HG03575 (cell line): ENCODE measurements at regions not wholly inside any gene's neighbourhood (a gene's known extent, or its start where the extent isn't known, plus 50 kb on each side); places are given as distances from the start of the nearest gene placed in this dataset.

ENCODE experiments used
- ATAC-seq: cut with Tn5 transposase; IDR thresholded peaks from one replicate; pipeline ENCODE4 v1.9.1; 2021; ENCODE audit not compliant: unreplicated experiment, insufficient number of reproducible peaks, low FRiP score; ENCODE audit errors: extremely low read depth

DNA sequence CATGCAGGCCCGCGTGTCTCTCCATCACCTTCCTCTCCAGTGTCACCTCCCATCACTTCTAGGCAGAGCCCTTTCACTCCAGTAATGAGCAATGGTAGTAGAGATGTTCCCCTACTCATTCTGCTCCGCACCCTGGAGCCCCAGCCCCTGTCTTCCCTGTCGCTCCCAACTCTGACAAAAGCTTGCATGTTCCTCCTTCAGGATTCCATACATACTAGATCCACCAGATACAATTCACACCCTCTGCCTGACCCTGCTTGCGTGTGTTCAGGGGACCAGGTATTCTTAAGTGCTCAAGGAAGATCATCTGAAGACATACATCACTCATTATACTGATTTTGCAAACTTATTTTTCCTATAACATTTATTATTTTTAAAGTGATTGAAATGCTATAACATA, 222.7 kb downstream of the SNX19 start:
- ATAC-seq = no peak

GRCh38 chr11:130694488-130695045, 221.7 kb downstream of the SNX19 start:
- ATAC-seq = no peak

GRCh38 chr11:130698174-130698573, 218.1 kb downstream of the SNX19 start:
- no peak for ATAC-seq

DNA sequence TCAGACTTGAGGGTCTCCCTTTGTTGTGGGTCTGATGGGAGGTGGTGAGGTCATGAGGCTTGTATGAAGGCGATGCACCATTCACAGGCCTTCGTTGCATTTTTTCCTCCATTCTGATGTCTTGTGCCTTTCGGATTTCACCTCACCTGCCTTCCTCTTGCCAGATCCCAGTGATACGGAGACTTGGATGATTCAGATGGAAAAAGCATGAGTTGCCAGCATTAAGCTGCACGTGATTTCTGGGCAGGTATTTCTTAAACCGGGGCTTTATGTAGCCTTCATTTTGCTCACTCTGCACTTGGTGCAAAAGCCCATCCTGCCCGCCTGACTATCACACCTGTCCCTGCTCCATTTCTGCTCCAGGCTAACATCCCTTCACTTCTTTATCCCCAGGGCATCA, 216.7 kb downstream of the SNX19 start:
- no peak for ATAC-seq

DNA sequence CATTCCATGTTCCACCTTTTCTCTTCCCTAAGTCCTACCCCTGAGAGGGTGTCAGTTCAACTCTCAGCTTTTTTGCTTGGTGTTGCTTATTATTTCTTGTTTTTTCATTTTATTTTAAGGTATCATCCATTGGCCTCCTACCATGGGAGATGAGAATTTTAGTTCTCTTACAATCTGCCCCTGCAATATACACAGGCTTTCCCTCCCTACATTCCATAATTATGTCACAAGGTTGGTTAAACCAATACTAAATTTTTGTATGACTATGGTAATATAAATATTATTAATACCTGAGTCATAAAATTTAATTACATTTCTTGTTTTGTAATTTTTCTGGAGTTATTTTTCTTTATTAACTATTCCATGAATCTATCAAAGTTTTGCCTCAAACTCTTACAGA, 216.2 kb downstream of the SNX19 start:
- ATAC-seq = no peak

- ATAC-seq = no peak
Observed at GRCh38 chr11:130703489-130704190, 212.6 kb downstream of the SNX19 start.

- no peak for ATAC-seq
Observed at GRCh38 chr11:130705670-130706421, 210.4 kb downstream of the SNX19 start.

- ATAC-seq = no peak
Observed at GRCh38 chr11:130706572-130706971, 209.7 kb downstream of the SNX19 start.

DNA sequence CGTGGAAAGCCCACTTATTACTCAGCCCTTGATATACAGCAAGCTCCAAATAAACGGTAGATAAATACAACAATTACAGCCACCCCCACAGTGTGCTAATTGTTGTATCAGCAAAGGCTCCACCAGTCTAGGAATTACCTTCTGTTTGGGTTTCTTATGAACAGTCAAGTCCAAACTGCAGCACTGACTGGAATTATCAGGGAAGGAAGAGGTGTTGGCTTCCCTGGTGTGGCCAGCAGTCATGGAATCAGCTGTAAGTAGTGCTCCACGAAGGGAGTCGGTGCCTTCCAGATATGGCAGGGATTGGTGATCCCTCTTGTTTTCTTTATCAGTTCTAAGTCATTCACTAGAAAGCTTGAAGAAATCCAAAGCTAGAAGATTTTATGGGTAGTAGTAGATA, 209.1 kb downstream of the SNX19 start:
- ATAC-seq = no peak

DNA sequence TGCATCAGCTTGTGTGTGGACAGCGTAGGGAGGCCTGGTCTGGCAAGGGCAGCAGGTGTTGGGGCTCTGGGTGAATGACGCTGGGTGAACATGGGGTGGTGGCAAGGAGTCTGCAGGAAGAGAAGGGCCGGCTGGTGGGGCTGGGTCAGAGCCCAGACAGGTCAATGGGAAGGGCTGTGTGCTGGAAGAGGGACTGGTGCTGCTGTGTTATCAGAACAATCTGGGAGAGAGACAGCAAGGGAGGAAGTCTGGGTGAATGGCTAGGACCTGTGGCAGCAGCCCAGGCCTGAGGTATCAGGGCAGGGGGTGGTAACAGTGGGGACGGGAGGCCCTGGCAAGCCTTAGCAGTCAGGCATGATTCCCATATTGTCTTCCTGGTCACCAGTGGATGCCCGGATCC, 206.7 kb downstream of the SNX19 start:
- no peak for ATAC-seq

GRCh38 chr11:130710021-130710420, 206.3 kb downstream of the SNX19 start:
- no peak for ATAC-seq

GRCh38 chr11:130710497-130711012, 205.7 kb downstream of the SNX19 start:
- ATAC-seq = no peak

DNA sequence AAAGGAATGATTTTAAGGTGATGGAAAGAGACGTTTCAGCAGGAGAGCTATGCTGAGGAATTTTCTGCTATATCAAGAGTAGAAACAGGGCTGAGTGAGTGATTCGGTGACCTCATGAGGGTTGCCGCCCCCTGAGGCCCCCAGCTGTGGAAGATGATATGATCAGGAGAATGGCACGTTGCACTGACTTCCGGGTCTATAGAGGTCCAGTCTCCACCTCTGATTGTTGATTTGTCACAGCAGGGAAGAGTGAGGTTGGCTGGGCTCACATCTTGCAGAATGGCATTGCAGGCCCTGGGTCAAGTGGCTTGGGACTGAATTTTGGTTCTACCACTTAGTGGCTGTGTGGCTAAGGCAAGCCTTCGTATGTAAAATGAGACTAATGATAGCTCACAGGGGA, 205.1 kb downstream of the SNX19 start:
- ATAC-seq = no peak

DNA sequence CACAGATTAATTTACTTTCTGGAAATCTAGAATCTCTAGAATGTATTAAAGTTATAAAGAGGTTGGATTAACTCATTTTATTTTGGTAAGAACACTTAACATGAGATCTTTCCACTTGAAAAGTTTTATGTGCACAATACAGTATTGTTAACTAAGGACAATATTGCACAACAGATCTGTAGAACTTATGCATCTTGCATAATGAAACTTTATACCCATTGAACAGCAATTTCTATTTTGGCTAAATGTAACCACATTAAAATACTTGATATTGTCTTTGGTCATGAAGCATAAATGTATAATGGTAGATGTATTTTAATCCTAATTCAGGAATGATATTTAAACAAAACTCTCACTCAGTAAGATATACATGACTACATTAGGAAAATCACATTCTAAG, 203.8 kb downstream of the SNX19 start:
- no peak for ATAC-seq

- ATAC-seq = no peak
Observed at GRCh38 chr11:130715085-130715876, 201.0 kb downstream of the SNX19 start.

DNA sequence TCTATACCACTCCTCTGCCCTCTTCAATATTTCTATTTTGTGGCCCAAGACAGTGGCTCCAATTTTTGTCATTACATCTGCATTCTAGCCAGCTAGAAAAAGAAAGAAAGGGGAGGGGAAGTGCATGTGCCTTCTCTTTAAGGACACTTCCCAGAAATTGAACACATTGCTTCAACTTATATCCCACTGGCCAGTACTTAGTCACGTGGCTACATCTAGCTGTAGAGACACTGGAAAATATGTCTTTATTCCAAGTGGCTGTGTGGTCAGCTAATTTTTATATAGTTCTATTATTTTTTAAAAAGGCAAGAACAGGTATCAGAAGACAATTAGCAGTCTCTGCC, 200.4 kb downstream of the SNX19 start:
- ATAC-seq = no peak

DNA sequence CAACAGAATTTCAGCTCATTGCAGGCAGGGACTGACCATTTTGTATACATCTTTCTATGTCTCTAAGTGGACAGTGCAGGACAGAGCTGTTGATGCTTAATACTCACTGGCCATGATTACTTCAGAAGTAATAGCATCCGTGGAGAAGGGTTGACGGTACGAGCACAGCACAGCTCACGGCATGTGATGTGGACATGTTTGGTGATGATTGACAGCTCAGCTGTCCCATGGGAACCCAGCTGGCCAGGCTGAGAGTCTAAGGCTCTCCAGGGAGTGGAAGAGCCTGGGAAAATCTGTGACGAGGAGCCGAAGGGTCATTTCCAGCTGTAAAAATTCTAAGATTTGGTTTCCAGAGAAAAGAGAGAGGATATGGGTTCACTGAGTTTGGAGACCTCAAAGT, 198.2 kb downstream of the SNX19 start:
- ATAC-seq = no peak

GRCh38 chr11:130719220-130719915, 196.9 kb downstream of the SNX19 start:
- ATAC-seq = no peak
